ENCODE measurements at regions not wholly inside any gene's neighbourhood (a gene's known extent, or its start where the extent isn't known, plus 50 kb on each side); places are given as distances from the start of the nearest gene placed in this dataset.

DNA sequence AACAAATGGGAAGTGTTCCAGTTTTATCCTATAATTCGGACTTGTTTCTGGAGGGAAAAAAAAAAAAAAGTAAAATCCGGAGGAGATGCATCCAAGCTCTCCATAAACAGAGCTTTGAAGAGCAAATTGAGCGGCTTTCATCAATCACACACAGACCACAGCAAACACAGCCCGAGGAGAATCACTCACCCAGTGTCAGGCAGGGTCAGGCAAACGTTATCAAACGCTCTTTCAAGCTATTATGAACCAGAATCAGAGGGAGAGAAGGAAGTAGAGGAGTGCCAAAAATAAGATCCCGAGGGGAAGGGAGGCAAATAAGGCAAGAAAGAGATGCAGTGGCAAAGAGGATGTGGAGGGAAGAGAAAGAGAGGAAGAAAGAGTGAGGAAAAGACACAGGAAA, 188.3 kb upstream of the CAMK1G start:
- no peaks in the 10 kb centered on the region for H3K36me3 ChIP-seq (ENCODE audit: insufficient read depth)
- H3K27ac ChIP-seq (ENCODE audit: low read depth), result no peak overlapping the region
- no peaks in the 10 kb centered on the region for H3K79me2 ChIP-seq (replicated peaks; ENCODE audit: insufficient read depth)
- no peak overlapping the region for H3K4me2 ChIP-seq
- peaks cover 39% of the 10 kb centered on the region for H3K4me1 Mint-ChIP-seq
- H3K36me3 Mint-ChIP-seq (ENCODE audit: low read depth), result no peaks in the 10 kb centered on the region
- ATAC-seq (no peak), DNase-seq (ENCODE audit: low spot score) (no peak)
- H3K27ac Mint-ChIP-seq, result no peak overlapping the region
- no peaks in the 10 kb centered on the region for H3K27me3 ChIP-seq (ENCODE audit: insufficient read depth)
- H3K4me1 ChIP-seq (ENCODE audit: insufficient read depth), result peaks cover 39% of the 10 kb centered on the region
- no peaks in the 10 kb centered on the region for H3F3A ChIP-seq (replicated peaks; ENCODE audit: low read depth)
- no peaks in the 10 kb centered on the region for H4K20me1 ChIP-seq (replicated peaks; ENCODE audit: insufficient read depth)
- H3K9me2 ChIP-seq (ENCODE audit: insufficient read depth), result peaks cover 11% of the 10 kb centered on the region
- H2AFZ ChIP-seq, result no peak overlapping the region; the same call in 1 of the 2 replicates
- H3K4me3 ChIP-seq, result no peak overlapping the region
- no peak overlapping the region for H3K4me3 Mint-ChIP-seq
- no peak for TF ChIP-seq NANOG (IDR thresholded peaks at IDR 0.05; ENCODE audit: borderline replicate concordance)
- peaks cover 8% of the 10 kb centered on the region for H3K27me3 Mint-ChIP-seq (ENCODE audit: insufficient read depth, low read depth, poor library complexity)
- no peaks in the 10 kb centered on the region for H3K9me3 Mint-ChIP-seq

DNA sequence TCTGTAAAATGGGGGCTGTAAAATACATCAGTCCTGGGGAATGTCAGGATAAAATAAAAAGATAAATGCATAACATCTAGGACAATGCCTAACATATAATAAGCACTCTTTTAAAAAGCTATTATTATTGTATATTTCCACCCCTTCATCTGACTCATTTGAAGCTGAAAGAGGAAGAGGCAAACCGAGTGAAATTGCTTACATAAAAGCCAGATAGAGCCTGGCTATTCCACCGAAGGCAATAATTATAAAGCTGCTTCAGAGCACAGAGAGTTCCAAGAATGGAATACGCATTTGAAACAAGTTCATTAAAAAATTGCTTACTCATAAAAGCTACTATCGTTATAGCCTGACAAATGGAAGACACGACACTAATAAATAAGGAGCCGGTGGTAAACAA, 186.1 kb upstream of the CAMK1G start:
- no peak for DNase-seq (ENCODE audit: low spot score)
- peak overlapping the region; percentile 39; the same call in 1 of the 2 replicates for H2AFZ ChIP-seq
- TF ChIP-seq NANOG (IDR thresholded peaks at IDR 0.05; ENCODE audit: borderline replicate concordance) (no peak), ZNF331 (CRISPR knock-in tag; IDR thresholded peaks at IDR 0.05; ENCODE audit: low read depth) (no peak), EZH2phosphoT487 (IDR thresholded peaks at IDR 0.05; ENCODE audit: unreplicated experiment) (no peak)
- TF ChIP-seq, protein P1, sequence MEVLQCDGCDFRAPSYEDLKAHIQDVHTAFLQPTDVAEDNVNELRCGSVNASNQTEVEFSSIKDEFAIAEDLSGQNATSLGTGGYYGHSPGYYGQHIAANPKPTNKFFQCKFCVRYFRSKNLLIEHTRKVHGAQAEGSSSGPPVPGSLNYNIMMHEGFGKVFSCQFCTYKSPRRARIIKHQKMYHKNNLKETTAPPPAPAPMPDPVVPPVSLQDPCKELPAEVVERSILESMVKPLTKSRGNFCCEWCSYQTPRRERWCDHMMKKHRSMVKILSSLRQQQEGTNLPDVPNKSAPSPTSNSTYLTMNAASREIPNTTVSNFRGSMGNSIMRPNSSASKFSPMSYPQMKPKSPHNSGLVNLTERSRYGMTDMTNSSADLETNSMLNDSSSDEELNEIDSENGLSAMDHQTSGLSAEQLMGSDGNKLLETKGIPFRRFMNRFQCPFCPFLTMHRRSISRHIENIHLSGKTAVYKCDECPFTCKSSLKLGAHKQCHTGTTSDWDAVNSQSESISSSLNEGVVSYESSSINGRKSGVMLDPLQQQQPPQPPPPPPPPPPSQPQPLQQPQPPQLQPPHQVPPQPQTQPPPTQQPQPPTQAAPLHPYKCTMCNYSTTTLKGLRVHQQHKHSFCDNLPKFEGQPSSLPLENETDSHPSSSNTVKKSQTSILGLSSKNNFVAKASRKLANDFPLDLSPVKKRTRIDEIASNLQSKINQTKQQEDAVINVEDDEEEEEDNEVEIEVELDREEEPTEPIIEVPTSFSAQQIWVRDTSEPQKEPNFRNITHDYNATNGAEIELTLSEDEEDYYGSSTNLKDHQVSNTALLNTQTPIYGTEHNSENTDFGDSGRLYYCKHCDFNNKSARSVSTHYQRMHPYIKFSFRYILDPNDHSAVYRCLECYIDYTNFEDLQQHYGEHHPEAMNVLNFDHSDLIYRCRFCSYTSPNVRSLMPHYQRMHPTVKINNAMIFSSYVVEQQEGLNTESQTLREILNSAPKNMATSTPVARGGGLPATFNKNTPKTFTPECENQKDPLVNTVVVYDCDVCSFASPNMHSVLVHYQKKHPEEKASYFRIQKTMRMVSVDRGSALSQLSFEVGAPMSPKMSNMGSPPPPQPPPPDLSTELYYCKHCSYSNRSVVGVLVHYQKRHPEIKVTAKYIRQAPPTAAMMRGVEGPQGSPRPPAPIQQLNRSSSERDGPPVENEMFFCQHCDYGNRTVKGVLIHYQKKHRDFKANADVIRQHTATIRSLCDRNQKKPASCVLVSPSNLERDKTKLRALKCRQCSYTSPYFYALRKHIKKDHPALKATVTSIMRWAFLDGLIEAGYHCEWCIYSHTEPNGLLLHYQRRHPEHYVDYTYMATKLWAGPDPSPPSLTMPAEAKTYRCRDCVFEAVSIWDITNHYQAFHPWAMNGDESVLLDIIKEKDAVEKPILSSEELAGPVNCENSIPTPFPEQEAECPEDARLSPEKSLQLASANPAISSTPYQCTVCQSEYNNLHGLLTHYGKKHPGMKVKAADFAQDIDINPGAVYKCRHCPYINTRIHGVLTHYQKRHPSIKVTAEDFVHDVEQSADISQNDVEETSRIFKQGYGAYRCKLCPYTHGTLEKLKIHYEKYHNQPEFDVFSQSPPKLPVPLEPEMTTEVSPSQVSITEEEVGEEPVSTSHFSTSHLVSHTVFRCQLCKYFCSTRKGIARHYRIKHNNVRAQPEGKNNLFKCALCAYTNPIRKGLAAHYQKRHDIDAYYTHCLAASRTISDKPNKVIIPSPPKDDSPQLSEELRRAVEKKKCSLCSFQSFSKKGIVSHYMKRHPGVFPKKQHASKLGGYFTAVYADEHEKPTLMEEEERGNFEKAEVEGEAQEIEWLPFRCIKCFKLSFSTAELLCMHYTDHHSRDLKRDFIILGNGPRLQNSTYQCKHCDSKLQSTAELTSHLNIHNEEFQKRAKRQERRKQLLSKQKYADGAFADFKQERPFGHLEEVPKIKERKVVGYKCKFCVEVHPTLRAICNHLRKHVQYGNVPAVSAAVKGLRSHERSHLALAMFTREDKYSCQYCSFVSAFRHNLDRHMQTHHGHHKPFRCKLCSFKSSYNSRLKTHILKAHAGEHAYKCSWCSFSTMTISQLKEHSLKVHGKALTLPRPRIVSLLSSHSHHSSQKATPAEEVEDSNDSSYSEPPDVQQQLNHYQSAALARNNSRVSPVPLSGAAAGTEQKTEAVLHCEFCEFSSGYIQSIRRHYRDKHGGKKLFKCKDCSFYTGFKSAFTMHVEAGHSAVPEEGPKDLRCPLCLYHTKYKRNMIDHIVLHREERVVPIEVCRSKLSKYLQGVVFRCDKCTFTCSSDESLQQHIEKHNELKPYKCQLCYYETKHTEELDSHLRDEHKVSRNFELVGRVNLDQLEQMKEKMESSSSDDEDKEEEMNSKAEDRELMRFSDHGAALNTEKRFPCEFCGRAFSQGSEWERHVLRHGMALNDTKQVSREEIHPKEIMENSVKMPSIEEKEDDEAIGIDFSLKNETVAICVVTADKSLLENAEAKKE (CRISPR knock-in tag; IDR thresholded peaks at IDR 0.05), result no peak
- TF ChIP-seq, protein P2, sequence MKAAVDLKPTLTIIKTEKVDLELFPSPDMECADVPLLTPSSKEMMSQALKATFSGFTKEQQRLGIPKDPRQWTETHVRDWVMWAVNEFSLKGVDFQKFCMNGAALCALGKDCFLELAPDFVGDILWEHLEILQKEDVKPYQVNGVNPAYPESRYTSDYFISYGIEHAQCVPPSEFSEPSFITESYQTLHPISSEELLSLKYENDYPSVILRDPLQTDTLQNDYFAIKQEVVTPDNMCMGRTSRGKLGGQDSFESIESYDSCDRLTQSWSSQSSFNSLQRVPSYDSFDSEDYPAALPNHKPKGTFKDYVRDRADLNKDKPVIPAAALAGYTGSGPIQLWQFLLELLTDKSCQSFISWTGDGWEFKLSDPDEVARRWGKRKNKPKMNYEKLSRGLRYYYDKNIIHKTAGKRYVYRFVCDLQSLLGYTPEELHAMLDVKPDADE (IDR thresholded peaks at IDR 0.05), result no peak
- no peak overlapping the region for H3K27ac ChIP-seq (ENCODE audit: low read depth)
- no peak overlapping the region for H3K27ac Mint-ChIP-seq
- no peaks in the 10 kb centered on the region for H3K79me2 ChIP-seq (replicated peaks; ENCODE audit: insufficient read depth)
- H3K4me1 ChIP-seq (ENCODE audit: insufficient read depth), result peaks cover 39% of the 10 kb centered on the region
- no peaks in the 10 kb centered on the region for H3K36me3 ChIP-seq (ENCODE audit: insufficient read depth)
- no peaks in the 10 kb centered on the region for H3K9me3 Mint-ChIP-seq
- H3F3A ChIP-seq (replicated peaks; ENCODE audit: low read depth), result no peaks in the 10 kb centered on the region
- H4K20me1 ChIP-seq (replicated peaks; ENCODE audit: insufficient read depth), result no peaks in the 10 kb centered on the region
- peaks cover 35% of the 10 kb centered on the region for H3K4me1 Mint-ChIP-seq
- H3K9me2 ChIP-seq (ENCODE audit: insufficient read depth), result peaks cover 11% of the 10 kb centered on the region; the same call in 1 of the 2 replicates
- H3K4me3 Mint-ChIP-seq, result no peak overlapping the region
- no peak overlapping the region for H3K4me3 ChIP-seq
- H3K4me2 ChIP-seq, result no peak overlapping the region
- H3K27me3 Mint-ChIP-seq (ENCODE audit: insufficient read depth, low read depth, poor library complexity), result peaks cover 8% of the 10 kb centered on the region
- H3K36me3 Mint-ChIP-seq (ENCODE audit: low read depth), result no peaks in the 10 kb centered on the region
- no peaks in the 10 kb centered on the region for H3K27me3 ChIP-seq (ENCODE audit: insufficient read depth)
- no peak for ATAC-seq

Data from GM23338 (cell line).